ENCODE measurements at regions not wholly inside any gene's neighbourhood (a gene's known extent, or its start where the extent isn't known, plus 50 kb on each side); places are given as distances from the start of the nearest gene placed in this dataset.

DNA sequence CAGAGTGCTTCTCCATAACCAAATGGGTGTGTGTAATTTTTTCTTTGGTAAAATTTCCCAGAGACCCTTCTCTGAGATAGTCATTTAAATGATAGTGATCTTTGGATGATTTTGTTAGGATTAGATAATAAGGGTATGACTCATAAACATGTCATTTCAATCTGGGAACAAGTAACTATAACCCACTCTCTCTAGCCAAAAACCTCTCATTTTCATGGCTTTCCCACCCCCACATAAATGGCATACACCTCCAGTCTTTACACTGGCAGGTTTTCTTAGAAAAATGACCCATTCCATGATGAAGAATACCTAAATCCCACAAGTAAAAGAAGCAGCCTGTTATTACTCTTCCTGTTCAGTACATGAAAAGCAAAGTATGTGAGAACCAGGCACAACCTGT is 572.0 kb upstream of the ZEB2 start:
- Histone ChIP-seq H3K9me3 (no peaks in the 10 kb centered on the region), H3K27me3 (no peaks in the 10 kb centered on the region), H3K36me3 (no peaks in the 10 kb centered on the region), H3K4me1 (no peaks in the 10 kb centered on the region), H3K4me3 (no peak overlapping the region), H3K27ac (no peak overlapping the region)
- no peak for DNase-seq (ENCODE audit: low spot score in 2 of 2)
- TF ChIP-seq, protein P1, sequence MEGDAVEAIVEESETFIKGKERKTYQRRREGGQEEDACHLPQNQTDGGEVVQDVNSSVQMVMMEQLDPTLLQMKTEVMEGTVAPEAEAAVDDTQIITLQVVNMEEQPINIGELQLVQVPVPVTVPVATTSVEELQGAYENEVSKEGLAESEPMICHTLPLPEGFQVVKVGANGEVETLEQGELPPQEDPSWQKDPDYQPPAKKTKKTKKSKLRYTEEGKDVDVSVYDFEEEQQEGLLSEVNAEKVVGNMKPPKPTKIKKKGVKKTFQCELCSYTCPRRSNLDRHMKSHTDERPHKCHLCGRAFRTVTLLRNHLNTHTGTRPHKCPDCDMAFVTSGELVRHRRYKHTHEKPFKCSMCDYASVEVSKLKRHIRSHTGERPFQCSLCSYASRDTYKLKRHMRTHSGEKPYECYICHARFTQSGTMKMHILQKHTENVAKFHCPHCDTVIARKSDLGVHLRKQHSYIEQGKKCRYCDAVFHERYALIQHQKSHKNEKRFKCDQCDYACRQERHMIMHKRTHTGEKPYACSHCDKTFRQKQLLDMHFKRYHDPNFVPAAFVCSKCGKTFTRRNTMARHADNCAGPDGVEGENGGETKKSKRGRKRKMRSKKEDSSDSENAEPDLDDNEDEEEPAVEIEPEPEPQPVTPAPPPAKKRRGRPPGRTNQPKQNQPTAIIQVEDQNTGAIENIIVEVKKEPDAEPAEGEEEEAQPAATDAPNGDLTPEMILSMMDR (IDR thresholded peaks at IDR 0.05): no peak
- TF ChIP-seq POLR2AphosphoS5 (IDR thresholded peaks at IDR 0.05): no peak
- TF ChIP-seq POLR2A (IDR thresholded peaks at IDR 0.05): no peak

DNA sequence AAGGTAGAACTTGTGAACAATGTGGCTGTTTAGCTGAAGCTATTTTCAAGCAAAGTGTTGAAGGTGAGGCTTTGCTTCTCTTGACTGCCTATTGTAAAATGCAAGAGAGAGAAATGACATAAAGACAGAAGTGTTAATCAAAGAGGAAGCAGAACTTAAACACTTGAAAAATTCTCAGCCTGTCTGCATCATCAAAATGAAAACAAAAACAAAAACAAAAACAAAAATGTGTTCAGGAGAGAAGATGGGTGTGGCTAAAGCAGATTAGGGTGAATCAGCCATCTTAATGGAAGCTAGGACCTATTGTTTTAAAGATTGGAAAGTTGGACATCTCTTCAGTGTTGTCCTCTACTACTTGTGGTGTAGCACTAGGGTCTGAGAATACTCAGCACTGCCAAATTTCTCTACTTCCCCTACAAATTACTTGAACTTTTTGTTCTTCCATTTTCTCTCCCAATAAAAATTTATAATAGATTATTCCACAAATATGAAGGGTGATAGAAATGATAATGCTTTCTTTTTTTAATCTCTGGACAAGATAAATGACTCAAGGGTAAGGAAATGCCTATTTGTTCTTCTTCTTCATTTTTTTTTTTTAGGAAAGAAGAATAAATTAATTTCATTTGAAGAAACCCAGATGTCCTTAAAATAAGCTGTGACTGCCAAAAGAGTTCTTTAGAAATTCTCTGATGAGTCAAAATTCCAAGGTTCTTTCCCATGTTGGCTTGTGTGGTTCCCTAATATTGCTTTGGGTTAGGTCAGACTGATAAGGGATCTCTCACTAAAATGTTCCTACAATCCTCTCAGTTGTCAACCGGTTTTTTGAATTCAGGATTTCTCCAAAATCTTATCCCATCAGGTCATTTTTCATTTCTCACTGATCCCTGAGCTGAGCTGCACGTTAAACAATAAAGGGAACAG is 571.2 kb upstream of the ZEB2 start:
- WGBS: 36% methylated on average over 2 of the region's 2 CpGs
- no peaks in the 10 kb centered on the region for H3K4me1 ChIP-seq
- TF ChIP-seq POLR2AphosphoS5 (IDR thresholded peaks at IDR 0.05): no peak
- TF ChIP-seq, protein P1 (IDR thresholded peaks at IDR 0.05): no peak
- no peak for TF ChIP-seq POLR2A (IDR thresholded peaks at IDR 0.05)
- no peak for TF ChIP-seq EP300 (IDR thresholded peaks at IDR 0.05)
- no peaks in the 10 kb centered on the region for H3K36me3 ChIP-seq
- H3K27me3 ChIP-seq: no peaks in the 10 kb centered on the region
- H3K9me3 ChIP-seq: no peaks in the 10 kb centered on the region
- no peak for DNase-seq (ENCODE audit: low spot score in 2 of 2)
- H3K27ac ChIP-seq: no peak overlapping the region
- no peak overlapping the region for H3K4me3 ChIP-seq

DNA sequence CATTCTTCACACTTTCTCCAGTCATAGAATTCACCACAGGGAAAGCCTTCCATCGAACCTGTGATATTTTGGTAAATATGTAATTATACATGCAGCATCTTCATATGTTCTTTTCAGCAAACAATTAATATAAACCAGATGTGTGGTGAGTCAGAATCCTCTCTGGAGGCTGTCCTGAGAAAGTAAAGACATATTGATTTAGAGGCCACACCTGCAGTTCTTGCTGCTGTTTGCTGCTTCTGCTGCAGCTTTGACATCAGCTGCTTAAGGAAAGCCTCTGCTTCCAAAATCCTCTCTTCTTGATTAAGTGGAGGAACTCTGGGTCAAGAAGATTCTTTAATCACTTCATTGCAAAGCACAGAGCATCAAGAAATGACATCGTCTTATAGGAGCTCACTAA is 568.8 kb upstream of the ZEB2 start:
- no peaks in the 10 kb centered on the region for H3K4me1 ChIP-seq
- H3K9me3 ChIP-seq: no peaks in the 10 kb centered on the region
- H3K4me3 ChIP-seq: no peak overlapping the region
- no peak overlapping the region for H3K27ac ChIP-seq
- H3K27me3 ChIP-seq: no peaks in the 10 kb centered on the region
- WGBS: 64% methylated on average over 2 of the region's 2 CpGs
- TF ChIP-seq, protein P1 (IDR thresholded peaks at IDR 0.05): no peak
- TF ChIP-seq POLR2A (IDR thresholded peaks at IDR 0.05) (no peak), EP300 (IDR thresholded peaks at IDR 0.05) (no peak)
- DNase-seq (ENCODE audit: low spot score in 2 of 2): no peak
- H3K36me3 ChIP-seq: no peaks in the 10 kb centered on the region

DNA sequence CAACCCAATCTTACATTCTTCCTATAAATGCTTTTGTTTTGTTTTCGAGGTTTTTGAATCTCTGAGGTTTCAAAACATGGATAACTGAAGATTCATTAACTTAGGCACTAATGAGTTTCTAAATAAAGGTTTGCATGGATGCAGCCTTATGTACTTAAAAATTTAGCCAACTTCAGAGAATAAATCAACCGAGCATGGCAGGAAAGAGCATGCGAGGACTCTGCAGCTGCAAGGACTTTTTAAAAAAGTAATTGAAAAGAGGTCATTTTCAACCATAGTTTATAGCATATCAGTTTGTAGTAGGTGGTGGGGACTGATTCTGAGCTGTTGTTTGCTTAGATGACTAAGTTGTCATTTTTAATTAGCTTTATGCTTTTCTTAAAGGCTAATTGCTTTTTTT is 567.0 kb upstream of the ZEB2 start:
- no peaks in the 10 kb centered on the region for H3K27me3 ChIP-seq
- H3K9me3 ChIP-seq: no peaks in the 10 kb centered on the region
- whole genome bisulfite sequencing: 74% methylated on average over 3 of the region's 3 CpGs
- no peaks in the 10 kb centered on the region for H3K4me1 ChIP-seq
- no peaks in the 10 kb centered on the region for H3K36me3 ChIP-seq
- no peak overlapping the region for H3K4me3 ChIP-seq
- H3K27ac ChIP-seq: no peak overlapping the region
- TF ChIP-seq EP300 (IDR thresholded peaks at IDR 0.05) (no peak), POLR2A (IDR thresholded peaks at IDR 0.05) (no peak), POLR2AphosphoS5 (IDR thresholded peaks at IDR 0.05) (no peak)
- TF ChIP-seq, protein P1 (IDR thresholded peaks at IDR 0.05): no peak
- DNase-seq (ENCODE audit: low spot score in 2 of 2): no peak

DNA sequence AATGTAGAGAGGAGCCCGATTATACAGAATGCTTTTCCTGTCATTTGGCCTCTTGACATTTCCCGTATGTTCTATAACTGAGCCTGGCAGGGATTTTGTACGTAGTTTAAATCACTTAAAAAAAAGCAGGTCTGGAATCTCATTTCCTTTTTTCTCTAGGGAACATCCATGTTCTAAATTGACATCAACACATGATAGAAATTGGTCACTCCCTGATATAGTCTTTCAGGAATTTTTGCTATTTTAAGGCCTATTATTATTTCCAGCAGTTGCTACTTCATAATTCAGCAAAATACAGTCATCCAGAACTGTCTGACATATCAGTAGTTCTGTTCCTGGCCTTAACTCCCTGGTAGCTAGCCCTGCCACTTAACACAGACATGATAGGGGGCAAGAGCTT is 565.7 kb upstream of the ZEB2 start:
- Histone ChIP-seq H3K27me3 (no peaks in the 10 kb centered on the region), H3K27ac (no peak overlapping the region), H3K4me1 (no peaks in the 10 kb centered on the region), H3K4me3 (no peak overlapping the region), H3K36me3 (no peaks in the 10 kb centered on the region), H3K9me3 (no peaks in the 10 kb centered on the region)
- TF ChIP-seq, protein P1 (IDR thresholded peaks at IDR 0.05): no peak
- TF ChIP-seq EP300 (IDR thresholded peaks at IDR 0.05) (no peak), POLR2A (IDR thresholded peaks at IDR 0.05) (no peak), POLR2AphosphoS5 (IDR thresholded peaks at IDR 0.05) (no peak)
- no peak for DNase-seq (ENCODE audit: low spot score in 2 of 2)
- WGBS: 57% methylated on average over 3 of the region's 3 CpGs

All from suprapubic skin (tissue), 4 donors.